ENCODE measurements at regions not wholly inside any gene's neighbourhood (a gene's known extent, or its start where the extent isn't known, plus 50 kb on each side); places are given as distances from the start of the nearest gene placed in this dataset.
"Not testable (repeated sequence)": the region's sequence is repeated elsewhere in the genome, so short reads cannot be mapped to it uniquely, and the experiment has no call there.

- no peak for DNase-seq
- TF ChIP-seq, protein P1, sequence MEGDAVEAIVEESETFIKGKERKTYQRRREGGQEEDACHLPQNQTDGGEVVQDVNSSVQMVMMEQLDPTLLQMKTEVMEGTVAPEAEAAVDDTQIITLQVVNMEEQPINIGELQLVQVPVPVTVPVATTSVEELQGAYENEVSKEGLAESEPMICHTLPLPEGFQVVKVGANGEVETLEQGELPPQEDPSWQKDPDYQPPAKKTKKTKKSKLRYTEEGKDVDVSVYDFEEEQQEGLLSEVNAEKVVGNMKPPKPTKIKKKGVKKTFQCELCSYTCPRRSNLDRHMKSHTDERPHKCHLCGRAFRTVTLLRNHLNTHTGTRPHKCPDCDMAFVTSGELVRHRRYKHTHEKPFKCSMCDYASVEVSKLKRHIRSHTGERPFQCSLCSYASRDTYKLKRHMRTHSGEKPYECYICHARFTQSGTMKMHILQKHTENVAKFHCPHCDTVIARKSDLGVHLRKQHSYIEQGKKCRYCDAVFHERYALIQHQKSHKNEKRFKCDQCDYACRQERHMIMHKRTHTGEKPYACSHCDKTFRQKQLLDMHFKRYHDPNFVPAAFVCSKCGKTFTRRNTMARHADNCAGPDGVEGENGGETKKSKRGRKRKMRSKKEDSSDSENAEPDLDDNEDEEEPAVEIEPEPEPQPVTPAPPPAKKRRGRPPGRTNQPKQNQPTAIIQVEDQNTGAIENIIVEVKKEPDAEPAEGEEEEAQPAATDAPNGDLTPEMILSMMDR (IDR thresholded peaks at IDR 0.05) = no peak
- TF ChIP-seq POLR2AphosphoS5 (IDR thresholded peaks at IDR 0.05) = no peak
- no peak for TF ChIP-seq EP300 (IDR thresholded peaks at IDR 0.05)
- TF ChIP-seq POLR2A (IDR thresholded peaks at IDR 0.05) = no peak
- no peaks in the 10 kb centered on the region for H3K36me3 ChIP-seq
Observed at GRCh38 chr12:87427770-87428169, 601.4 kb downstream of the C12orf50 start.

DNA sequence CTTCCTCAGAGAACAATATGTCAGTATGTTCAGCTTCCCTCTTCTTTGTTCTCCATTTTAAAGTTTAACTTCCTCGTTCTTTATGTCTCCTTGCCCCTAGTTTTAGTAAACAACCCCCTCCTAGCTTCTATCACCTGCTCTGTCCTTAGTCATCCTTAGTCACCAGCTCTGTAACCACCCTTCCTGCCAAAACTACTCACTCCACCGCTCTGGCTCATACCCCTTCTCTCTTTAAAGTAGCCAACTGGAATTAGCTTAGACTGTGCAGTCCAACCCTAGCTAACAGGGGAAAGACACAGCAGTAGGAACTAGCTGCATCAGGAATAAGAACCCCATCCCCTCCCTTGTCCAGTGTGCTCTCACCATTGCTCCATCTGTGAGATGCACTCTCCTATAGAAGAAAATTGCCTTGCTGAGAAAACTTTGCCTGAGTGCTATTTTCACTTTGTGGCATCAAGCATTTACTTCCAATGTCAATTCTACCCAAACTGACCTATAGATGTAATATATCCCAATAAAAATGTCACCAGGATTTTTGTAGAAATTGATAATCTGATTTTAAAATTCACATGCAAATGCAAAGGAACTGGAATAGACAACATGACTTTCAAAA is 603.2 kb downstream of the C12orf50 start:
- Histone ChIP-seq H3K36me3 (no peaks in the 10 kb centered on the region), H3K4me1 (no peaks in the 10 kb centered on the region), H3K4me3 (no peak overlapping the region), H3K27ac (no peak overlapping the region), H3K9me3 (peaks cover 0 to 7% (median 2%) of the 10 kb centered on the region in 4 donors), H3K27me3 (no peaks in the 10 kb centered on the region)
- TF ChIP-seq, protein P1 (IDR thresholded peaks at IDR 0.05) = no peak
- TF ChIP-seq EP300 (IDR thresholded peaks at IDR 0.05) (no peak), POLR2AphosphoS5 (IDR thresholded peaks at IDR 0.05) (no peak), POLR2A (IDR thresholded peaks at IDR 0.05) (no peak)
- DNase-seq (no peak), ATAC-seq (ENCODE audit: low FRiP score in 2 of 2) (no peak)
- 61 to 65% methylated on average over 2 of the region's 2 CpGs for WGBS, 2 donors

More at GRCh38 chr12:87427770-87428169, 601.4 kb downstream of the C12orf50 start:
- Histone ChIP-seq H3K27me3 (no peaks in the 10 kb centered on the region), H3K4me1 (no peaks in the 10 kb centered on the region), H3K27ac (no peak overlapping the region), H3K9me3 (peaks cover 0 to 7% (median 2%) of the 10 kb centered on the region in 4 donors), H3K4me3 (no peak overlapping the region)
- ATAC-seq (ENCODE audit: low FRiP score in 2 of 2) = no peak
- WGBS, 2 donors = 62 to 68% methylated on average over 1 of the region's 1 CpG

GRCh38 chr12:87421233-87421632 is 608.0 kb downstream of the C12orf50 start:
- ATAC-seq (ENCODE audit: low FRiP score in 2 of 2); H3K9me3 ChIP-seq; H3K4me3 ChIP-seq; H3K27ac ChIP-seq; DNase-seq; H3K27me3 ChIP-seq; H3K36me3 ChIP-seq; H3K4me1 ChIP-seq: not testable (repeated sequence)
- 98 to 100% methylated on average over 2 of the region's 2 CpGs for WGBS, 2 donors

GRCh38 chr12:87413784-87414183 is 615.4 kb downstream of the C12orf50 start:
- TF ChIP-seq EP300 (IDR thresholded peaks at IDR 0.05) = no peak
- TF ChIP-seq POLR2A (IDR thresholded peaks at IDR 0.05) = no peak
- TF ChIP-seq, protein P1 (IDR thresholded peaks at IDR 0.05) = no peak
- no peak for TF ChIP-seq POLR2AphosphoS5 (IDR thresholded peaks at IDR 0.05)
- no peak overlapping the region for H3K4me3 ChIP-seq
- 41 to 71% methylated on average over 2 of the region's 2 CpGs for WGBS, 2 donors
- no peaks in the 10 kb centered on the region for H3K36me3 ChIP-seq
- no peaks in the 10 kb centered on the region for H3K27me3 ChIP-seq
- H3K9me3 ChIP-seq = no peaks in the 10 kb centered on the region
- DNase-seq (no peak), ATAC-seq (ENCODE audit: low FRiP score in 2 of 2) (no peak)
- no peaks in the 10 kb centered on the region for H3K4me1 ChIP-seq
- H3K27ac ChIP-seq = no peak overlapping the region

GRCh38 chr12:87406926-87407325 is 622.3 kb downstream of the C12orf50 start:
- WGBS, 2 donors = 30 to 37% methylated on average over 1 of the region's 1 CpG
- Histone ChIP-seq H3K9me3 (no peaks in the 10 kb centered on the region), H3K4me3 (no peak overlapping the region), H3K27me3 (no peaks in the 10 kb centered on the region), H3K4me1 (no peaks in the 10 kb centered on the region), H3K27ac (no peak overlapping the region), H3K36me3 (no peaks in the 10 kb centered on the region)
- DNase-seq (no peak), ATAC-seq (ENCODE audit: low FRiP score in 2 of 2) (no peak)
- TF ChIP-seq POLR2A (IDR thresholded peaks at IDR 0.05) (no peak), EP300 (IDR thresholded peaks at IDR 0.05) (no peak), POLR2AphosphoS5 (IDR thresholded peaks at IDR 0.05) (no peak)
- TF ChIP-seq, protein P1 (IDR thresholded peaks at IDR 0.05) = no peak

Measured in upper lobe of left lung (tissue), 6 donors.